ENCODE measurements at regions not wholly inside any gene's neighbourhood (a gene's known extent, or its start where the extent isn't known, plus 50 kb on each side); places are given as distances from the start of the nearest gene placed in this dataset.

DNA sequence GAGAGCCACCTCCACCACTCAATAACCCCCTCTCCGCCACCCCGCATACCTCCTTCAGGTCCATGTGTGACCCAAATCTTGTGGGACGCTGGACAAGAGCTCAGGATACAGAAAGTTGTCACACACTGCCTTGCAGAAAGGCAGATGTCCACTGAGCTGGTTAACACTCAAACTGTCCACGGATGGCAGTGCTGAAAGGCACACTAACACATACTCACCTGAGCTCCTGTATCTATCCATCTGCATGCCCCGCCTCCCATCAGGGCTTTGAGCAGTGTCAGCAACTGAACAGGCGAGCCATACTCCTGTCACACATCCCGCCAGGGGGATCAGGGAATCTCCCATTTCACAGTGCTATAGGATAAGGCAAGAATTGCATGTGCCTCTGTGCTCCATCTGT, 642.0 kb downstream of the GALC start:
- TF ChIP-seq, protein P1, sequence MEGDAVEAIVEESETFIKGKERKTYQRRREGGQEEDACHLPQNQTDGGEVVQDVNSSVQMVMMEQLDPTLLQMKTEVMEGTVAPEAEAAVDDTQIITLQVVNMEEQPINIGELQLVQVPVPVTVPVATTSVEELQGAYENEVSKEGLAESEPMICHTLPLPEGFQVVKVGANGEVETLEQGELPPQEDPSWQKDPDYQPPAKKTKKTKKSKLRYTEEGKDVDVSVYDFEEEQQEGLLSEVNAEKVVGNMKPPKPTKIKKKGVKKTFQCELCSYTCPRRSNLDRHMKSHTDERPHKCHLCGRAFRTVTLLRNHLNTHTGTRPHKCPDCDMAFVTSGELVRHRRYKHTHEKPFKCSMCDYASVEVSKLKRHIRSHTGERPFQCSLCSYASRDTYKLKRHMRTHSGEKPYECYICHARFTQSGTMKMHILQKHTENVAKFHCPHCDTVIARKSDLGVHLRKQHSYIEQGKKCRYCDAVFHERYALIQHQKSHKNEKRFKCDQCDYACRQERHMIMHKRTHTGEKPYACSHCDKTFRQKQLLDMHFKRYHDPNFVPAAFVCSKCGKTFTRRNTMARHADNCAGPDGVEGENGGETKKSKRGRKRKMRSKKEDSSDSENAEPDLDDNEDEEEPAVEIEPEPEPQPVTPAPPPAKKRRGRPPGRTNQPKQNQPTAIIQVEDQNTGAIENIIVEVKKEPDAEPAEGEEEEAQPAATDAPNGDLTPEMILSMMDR (IDR thresholded peaks at IDR 0.05; ENCODE audit: borderline replicate concordance): no peak
- Histone ChIP-seq H3K36me3 (no peaks in the 10 kb centered on the region), H3K9me3 (replicated peaks) (peaks cover 16% of the 10 kb centered on the region), H3K27me3 (ENCODE audit: low read depth) (no peaks in the 10 kb centered on the region), H3K4me3 (no peak overlapping the region), H3K27ac (replicated peaks) (no peak overlapping the region), H3K4me1 (no peaks in the 10 kb centered on the region)
- intact Hi-C loops (cut with micrococcal nuclease): no loop called here
- DNase-seq: no peak

DNA sequence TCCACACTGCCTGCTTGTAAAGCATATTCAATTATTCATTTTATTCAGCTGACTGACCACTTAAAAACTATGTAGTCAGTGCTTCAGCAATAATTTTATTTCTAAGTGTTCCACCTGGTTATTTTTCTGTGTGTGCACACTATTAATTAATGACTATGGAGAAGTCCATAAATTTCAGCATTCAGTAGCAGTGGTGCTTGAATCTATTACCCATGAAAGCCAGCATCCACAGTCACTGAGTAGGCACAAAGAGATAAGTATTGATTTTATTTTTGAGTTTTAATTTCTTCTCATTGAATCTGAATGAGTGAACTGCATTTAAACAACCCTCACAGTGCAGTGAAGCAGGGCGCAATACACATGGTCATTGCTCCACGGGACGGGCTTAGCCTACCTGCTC, 643.1 kb downstream of the GALC start:
- no peak overlapping the region for H3K4me3 ChIP-seq
- no peak for DNase-seq
- H3K9me3 ChIP-seq (replicated peaks): peaks cover 9% of the 10 kb centered on the region
- intact Hi-C loops (cut with micrococcal nuclease): no loop called here
- no peaks in the 10 kb centered on the region for H3K27me3 ChIP-seq (ENCODE audit: low read depth)
- no peaks in the 10 kb centered on the region for H3K4me1 ChIP-seq
- H3K36me3 ChIP-seq: no peaks in the 10 kb centered on the region
- H3K27ac ChIP-seq (replicated peaks): no peak overlapping the region
- TF ChIP-seq, protein P1 (IDR thresholded peaks at IDR 0.05; ENCODE audit: borderline replicate concordance): no peak

DNA sequence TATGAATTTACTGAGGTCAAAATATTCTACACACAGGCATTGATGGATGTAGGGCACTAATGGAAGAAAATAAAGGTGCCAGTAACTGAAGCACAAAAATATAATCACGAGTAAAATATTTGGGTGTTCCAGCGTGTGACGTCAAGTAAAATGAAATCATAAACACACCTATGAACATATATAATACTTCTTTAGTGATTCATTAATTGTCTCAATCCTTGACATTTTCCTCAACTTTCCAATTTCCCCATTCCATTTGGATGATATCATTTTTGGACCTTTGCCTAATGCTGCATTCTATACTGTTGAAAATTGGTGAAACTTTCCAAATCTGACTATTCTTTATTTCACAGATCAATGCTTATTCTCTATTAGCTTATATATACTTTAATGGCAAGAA, 649.3 kb downstream of the GALC start:
- TF ChIP-seq, protein P1 (IDR thresholded peaks at IDR 0.05; ENCODE audit: borderline replicate concordance): no peak
- Histone ChIP-seq H3K36me3 (no peaks in the 10 kb centered on the region), H3K9me3 (replicated peaks) (no peaks in the 10 kb centered on the region), H3K27ac (replicated peaks) (no peak overlapping the region), H3K4me3 (no peak overlapping the region), H3K4me1 (no peaks in the 10 kb centered on the region), H3K27me3 (ENCODE audit: low read depth) (no peaks in the 10 kb centered on the region)
- intact Hi-C loops (cut with micrococcal nuclease): no loop called here
- DNase-seq: no peak

DNA sequence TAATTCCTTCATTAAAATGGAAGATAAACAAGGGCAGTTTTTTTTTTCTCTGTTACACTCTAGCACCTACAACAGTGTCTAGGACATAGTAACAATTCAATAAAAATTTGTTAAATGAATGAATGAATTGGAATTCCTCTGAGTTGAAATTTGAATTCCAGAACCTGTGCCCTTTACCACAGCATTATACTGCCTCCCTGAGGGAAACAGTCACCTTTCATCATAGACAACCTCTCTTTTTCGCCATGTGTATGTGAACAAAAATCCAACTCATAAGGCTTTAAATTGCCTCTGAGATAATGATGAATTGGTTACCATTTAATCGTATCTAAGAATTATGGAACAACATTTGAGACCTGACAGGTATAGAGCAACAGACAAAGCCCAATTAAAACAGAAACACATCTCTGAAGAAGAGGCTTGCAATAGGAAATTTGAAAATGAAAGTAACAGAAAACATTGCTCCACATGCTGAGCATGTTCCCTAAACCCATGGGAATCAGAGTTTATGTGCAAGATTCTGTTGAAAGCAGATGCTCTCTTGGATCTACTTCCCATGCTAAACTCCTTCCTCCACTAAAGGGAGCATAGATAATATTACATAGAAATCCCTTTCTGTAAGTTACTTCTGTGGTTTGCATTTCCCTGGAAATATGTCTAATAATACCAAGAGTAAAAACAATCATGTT, 657.8 kb downstream of the GALC start:
- DNase-seq: no peak
- no peaks in the 10 kb centered on the region for H3K36me3 ChIP-seq

DNA sequence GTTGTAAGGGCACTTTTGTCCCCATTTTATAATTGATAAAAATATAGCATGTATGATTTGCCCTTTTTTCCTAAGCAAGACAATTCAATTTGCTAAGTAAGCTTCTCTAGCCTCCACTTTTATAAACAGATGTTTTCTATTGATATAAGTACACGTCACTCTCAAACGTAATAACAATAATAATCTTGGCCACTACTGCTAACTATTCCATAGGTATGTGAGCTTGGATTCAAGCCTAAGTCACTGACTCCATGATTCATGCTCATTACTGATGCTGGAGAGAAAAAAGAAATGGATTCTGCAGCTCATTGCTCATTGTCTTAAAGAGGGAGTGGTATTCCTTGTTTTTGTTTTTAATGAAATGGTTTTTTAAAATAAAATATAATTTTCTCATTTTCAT, 661.0 kb downstream of the GALC start:
- Histone ChIP-seq H3K36me3 (no peaks in the 10 kb centered on the region), H3K27me3 (ENCODE audit: low read depth) (no peaks in the 10 kb centered on the region), H3K9me3 (replicated peaks) (no peaks in the 10 kb centered on the region), H3K4me3 (no peak overlapping the region), H3K27ac (replicated peaks) (no peak overlapping the region), H3K4me1 (no peaks in the 10 kb centered on the region)
- DNase-seq: no peak
- TF ChIP-seq, protein P1 (IDR thresholded peaks at IDR 0.05; ENCODE audit: borderline replicate concordance): no peak
- intact Hi-C loops (cut with micrococcal nuclease): no loop called here

More for the DNA sequence above, 657.8 kb downstream of the GALC start:
- TF ChIP-seq, protein P1 (IDR thresholded peaks at IDR 0.05; ENCODE audit: borderline replicate concordance): no peak
- Histone ChIP-seq H3K9me3 (replicated peaks) (no peaks in the 10 kb centered on the region), H3K27ac (replicated peaks) (no peak overlapping the region), H3K27me3 (ENCODE audit: low read depth) (no peaks in the 10 kb centered on the region), H3K4me1 (no peaks in the 10 kb centered on the region), H3K4me3 (no peak overlapping the region)
- intact Hi-C loops (cut with micrococcal nuclease): no loop called here
